GM13977 (cell line): ENCODE measurements at regions not wholly inside any gene's neighbourhood (a gene's known extent, or its start where the extent isn't known, plus 50 kb on each side); places are given as distances from the start of the nearest gene placed in this dataset.
"Not testable (repeated sequence)": the region's sequence is repeated elsewhere in the genome, so short reads cannot be mapped to it uniquely, and the experiment has no call there.

Experiments used
- DNase-seq: peaks from one replicate; pipeline ENCODE4 v3.0.0; 2012; ENCODE audit warnings: low spot score
- in situ Hi-C: fragments of 300-500 bp; cut with MboI; formaldehyde crosslinking; loops from one replicate; pipeline ENCODE4 v1.12.0; 2022; ENCODE audit warnings: low sequenced_read_pairs, low pct_unique_long_range_greater_than_20kb, mixed read lengths, inconsistent platforms; ENCODE audit not compliant: unreplicated experiment
- TF ChIP-seq, protein P1 (sequence below): IDR thresholded peaks from 2 replicates; pipeline ENCODE4 v1.5.1; 2012; ENCODE audit warnings: mild to moderate bottlenecking, control low read depth; ENCODE audit not compliant: insufficient read depth; ENCODE audit errors: extremely low read depth, missing control alignments

- in situ Hi-C loops, result no loop called here
- no peak for DNase-seq
- TF ChIP-seq, protein P1, sequence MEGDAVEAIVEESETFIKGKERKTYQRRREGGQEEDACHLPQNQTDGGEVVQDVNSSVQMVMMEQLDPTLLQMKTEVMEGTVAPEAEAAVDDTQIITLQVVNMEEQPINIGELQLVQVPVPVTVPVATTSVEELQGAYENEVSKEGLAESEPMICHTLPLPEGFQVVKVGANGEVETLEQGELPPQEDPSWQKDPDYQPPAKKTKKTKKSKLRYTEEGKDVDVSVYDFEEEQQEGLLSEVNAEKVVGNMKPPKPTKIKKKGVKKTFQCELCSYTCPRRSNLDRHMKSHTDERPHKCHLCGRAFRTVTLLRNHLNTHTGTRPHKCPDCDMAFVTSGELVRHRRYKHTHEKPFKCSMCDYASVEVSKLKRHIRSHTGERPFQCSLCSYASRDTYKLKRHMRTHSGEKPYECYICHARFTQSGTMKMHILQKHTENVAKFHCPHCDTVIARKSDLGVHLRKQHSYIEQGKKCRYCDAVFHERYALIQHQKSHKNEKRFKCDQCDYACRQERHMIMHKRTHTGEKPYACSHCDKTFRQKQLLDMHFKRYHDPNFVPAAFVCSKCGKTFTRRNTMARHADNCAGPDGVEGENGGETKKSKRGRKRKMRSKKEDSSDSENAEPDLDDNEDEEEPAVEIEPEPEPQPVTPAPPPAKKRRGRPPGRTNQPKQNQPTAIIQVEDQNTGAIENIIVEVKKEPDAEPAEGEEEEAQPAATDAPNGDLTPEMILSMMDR, result no peak
Observed at GRCh38 chr5:111960476-111961215, 203.7 kb upstream of the NREP start.

DNA sequence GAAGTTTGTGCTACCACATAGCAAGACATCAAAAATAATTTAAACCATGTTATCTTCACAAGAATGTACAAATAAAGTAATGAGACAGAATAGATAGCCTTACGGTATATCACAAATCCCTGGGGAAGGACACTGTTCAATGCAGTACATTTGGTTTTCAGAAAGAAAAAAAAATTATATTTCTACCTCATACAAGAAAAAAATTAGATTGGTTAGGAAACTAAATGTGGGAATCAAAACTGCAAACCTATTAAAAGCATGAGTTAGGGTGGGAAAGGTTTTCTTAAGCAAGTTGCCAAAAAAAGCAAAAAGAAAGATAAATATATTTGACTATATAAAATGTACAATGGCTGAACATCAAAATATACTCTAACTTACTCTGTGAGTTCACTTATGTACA is 201.9 kb upstream of the NREP start:
- TF ChIP-seq, protein P1, result no peak
- in situ Hi-C loops, result no loop called here
- DNase-seq, result no peak

GRCh38 chr5:111956765-111957164 is 199.8 kb upstream of the NREP start:
- DNase-seq, in situ Hi-C loops: not testable (repeated sequence)

DNA sequence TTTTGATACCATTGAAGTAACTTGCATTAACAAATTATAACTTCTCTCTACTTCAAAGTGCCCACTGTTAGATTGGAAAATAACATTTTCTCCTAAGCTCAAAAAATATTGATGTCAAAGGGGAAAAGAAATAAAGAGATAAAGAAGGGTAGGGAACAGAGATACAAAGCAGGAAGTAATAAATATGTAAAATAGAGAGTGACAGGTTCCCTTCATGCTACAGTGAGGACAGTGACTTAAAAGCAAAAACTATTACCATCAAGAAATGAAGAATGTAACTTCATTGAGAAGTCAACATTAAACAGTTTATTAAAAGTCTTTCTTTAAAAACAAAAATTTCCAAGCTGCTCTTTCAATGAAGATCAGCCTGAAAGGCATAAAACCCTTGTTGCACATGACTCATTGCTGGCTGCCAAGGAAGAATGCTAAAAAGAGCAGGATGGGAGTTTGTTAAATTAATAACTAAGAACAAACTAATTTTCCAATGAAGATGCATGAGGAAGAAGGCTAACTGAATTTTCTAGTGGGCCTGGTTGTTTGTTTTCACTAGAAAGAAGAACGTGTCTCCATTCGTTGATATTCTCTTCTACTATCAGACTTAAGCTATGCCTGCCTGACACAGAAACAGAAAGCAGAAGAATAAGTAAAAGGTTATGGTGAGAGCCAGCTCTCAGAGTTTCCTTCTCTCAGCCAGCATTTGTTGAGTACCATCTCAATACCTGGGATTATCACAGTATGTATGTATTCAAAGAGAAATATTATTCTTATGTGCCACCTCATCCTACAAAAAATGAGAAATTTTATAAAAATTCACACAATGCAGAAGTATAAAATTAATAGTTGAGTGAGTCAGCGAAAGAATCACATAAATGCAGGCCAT is 197.8 kb upstream of the NREP start:
- no peak for DNase-seq
- TF ChIP-seq, protein P1, result no peak
- in situ Hi-C loops, result no loop called here

GRCh38 chr5:111953351-111954127 is 196.5 kb upstream of the NREP start:
- in situ Hi-C loops, result no loop called here
- DNase-seq, result no peak
- TF ChIP-seq, protein P1, result no peak

DNA sequence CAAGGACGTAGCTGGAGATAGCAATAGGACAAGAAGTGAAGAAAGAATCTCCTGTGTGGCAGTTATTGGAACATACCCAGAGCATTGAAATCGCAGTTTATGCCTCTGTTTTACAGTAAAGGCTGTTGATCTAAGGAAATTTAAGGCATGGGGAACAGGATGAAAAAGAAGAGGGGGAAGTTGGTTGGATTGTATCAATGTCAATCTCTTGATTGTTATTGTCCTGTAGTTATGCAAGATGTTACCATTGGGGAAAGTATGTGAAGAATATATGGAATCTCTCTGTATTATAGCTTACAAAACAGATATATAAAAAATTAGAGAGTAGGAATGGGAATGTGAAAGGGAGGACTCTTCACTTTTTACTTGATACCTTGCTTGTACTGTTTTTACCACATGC is 195.6 kb upstream of the NREP start:
- TF ChIP-seq, protein P1, result no peak
- DNase-seq, result no peak
- in situ Hi-C loops, result no loop called here

DNA sequence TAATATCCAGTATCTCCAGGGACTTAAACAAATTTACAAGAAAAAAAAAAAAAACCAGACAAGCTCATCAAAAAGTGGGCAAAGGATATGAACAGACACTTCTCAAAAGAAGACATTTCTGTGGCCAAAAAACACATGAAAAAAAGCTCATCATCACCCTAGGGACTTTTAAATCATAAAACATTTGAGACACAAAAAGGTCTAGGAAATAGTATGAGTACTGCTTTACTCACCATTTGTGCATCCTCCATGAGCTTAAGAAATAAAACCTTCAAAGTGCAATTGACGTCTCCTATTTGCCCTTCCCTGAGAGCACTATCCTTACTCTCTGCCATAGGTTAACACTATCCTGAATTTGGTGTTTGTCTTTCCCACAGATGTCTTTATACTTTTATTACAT is 193.7 kb upstream of the NREP start:
- DNase-seq, result no peak
- TF ChIP-seq, protein P1, result no peak
- in situ Hi-C loops, result no loop called here
